DND-41 (cell line): ENCODE measurements at regions not wholly inside any gene's neighbourhood (a gene's known extent, or its start where the extent isn't known, plus 50 kb on each side); places are given as distances from the start of the nearest gene placed in this dataset.

Experiments
- EZH2 ChIP-seq: IDR thresholded peaks from 3 replicates; pipeline ENCODE4 v1.6.1; 2012; ENCODE audit warnings: borderline replicate concordance, low read depth, mild to moderate bottlenecking, moderate library complexity, low read length, inconsistent platforms; ENCODE audit not compliant: severe bottlenecking
- TF ChIP-seq, protein P1 (sequence below): IDR thresholded peaks from 2 replicates; pipeline ENCODE4 v1.5.1; 2012; ENCODE audit warnings: borderline replicate concordance, low read length, moderate library complexity, mild to moderate bottlenecking; ENCODE audit not compliant: poor library complexity, severe bottlenecking; ENCODE audit errors: extremely low read depth

- TF ChIP-seq, protein P1, sequence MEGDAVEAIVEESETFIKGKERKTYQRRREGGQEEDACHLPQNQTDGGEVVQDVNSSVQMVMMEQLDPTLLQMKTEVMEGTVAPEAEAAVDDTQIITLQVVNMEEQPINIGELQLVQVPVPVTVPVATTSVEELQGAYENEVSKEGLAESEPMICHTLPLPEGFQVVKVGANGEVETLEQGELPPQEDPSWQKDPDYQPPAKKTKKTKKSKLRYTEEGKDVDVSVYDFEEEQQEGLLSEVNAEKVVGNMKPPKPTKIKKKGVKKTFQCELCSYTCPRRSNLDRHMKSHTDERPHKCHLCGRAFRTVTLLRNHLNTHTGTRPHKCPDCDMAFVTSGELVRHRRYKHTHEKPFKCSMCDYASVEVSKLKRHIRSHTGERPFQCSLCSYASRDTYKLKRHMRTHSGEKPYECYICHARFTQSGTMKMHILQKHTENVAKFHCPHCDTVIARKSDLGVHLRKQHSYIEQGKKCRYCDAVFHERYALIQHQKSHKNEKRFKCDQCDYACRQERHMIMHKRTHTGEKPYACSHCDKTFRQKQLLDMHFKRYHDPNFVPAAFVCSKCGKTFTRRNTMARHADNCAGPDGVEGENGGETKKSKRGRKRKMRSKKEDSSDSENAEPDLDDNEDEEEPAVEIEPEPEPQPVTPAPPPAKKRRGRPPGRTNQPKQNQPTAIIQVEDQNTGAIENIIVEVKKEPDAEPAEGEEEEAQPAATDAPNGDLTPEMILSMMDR = no peak
- TF ChIP-seq EZH2 = no peak
Observed at GRCh38 chr2:128646691-128647090, 328.0 kb upstream of the HS6ST1 start.
